Adipocyte (in vitro differentiated cells): ENCODE measurements at regions not wholly inside any gene's neighbourhood (a gene's known extent, or its start where the extent isn't known, plus 50 kb on each side); places are given as distances from the start of the nearest gene placed in this dataset.

Source experiments
- DNase-seq: peaks from one replicate; pipeline ENCODE4 v3.0.0-alpha.2; 2015; ENCODE audit warnings: low read depth
- H3K27me3 ChIP-seq: replicated peaks from 2 replicates; pipeline ENCODE4 v1.7.0; 2013; ENCODE audit warnings: mild to moderate bottlenecking, low read length, moderate library complexity; ENCODE audit not compliant: control insufficient read depth, insufficient read depth
- H3K36me3 ChIP-seq: 2 replicates; pipeline ENCODE4 v1.7.0; 2013; ENCODE audit warnings: low read length, mild to moderate bottlenecking, moderate library complexity; ENCODE audit not compliant: control insufficient read depth, insufficient read depth, severe bottlenecking
- H3K4me1 ChIP-seq: 2 replicates; pipeline ENCODE4 v1.7.0; 2013; ENCODE audit warnings: mild to moderate bottlenecking, low read length, moderate library complexity; ENCODE audit not compliant: control insufficient read depth, insufficient read depth
- H3K4me3 ChIP-seq: 2 replicates; pipeline ENCODE4 v1.7.0; 2013; ENCODE audit warnings: mild to moderate bottlenecking, low read length, moderate library complexity
- H3K9ac ChIP-seq: 2 replicates; pipeline ENCODE4 v1.7.0; 2013; ENCODE audit warnings: mild to moderate bottlenecking, low read length, moderate library complexity
- H3K9me3 ChIP-seq: 2 replicates; pipeline ENCODE4 v1.7.0; 2013; ENCODE audit warnings: mild to moderate bottlenecking, low read length, moderate library complexity; ENCODE audit not compliant: control insufficient read depth

GRCh38 chr10:63987212-63987611 lies 466.0 kb downstream of the REEP3 start:
- no peaks in the 10 kb centered on the region for H3K27me3 ChIP-seq
- no peak overlapping the region for H3K4me3 ChIP-seq

GRCh38 chr10:63994371-63994770 lies 473.2 kb downstream of the REEP3 start:
- Histone ChIP-seq H3K4me3 (no peak overlapping the region), H3K27me3 (no peaks in the 10 kb centered on the region), H3K36me3 (no peaks in the 10 kb centered on the region), H3K4me1 (no peaks in the 10 kb centered on the region), H3K9me3 (peaks cover 11% of the 10 kb centered on the region), H3K9ac (no peak overlapping the region)
- DNase-seq: no peak

More at GRCh38 chr10:63987212-63987611, 466.0 kb downstream of the REEP3 start:
- Histone ChIP-seq H3K4me1 (no peaks in the 10 kb centered on the region), H3K36me3 (no peaks in the 10 kb centered on the region), H3K9ac (no peak overlapping the region), H3K9me3 (peaks cover 15% of the 10 kb centered on the region)
- no peak for DNase-seq

- no peaks in the 10 kb centered on the region for H3K36me3 ChIP-seq
- no peaks in the 10 kb centered on the region for H3K27me3 ChIP-seq
- no peak for DNase-seq
- H3K4me1 ChIP-seq: peaks cover 2% of the 10 kb centered on the region
- no peak overlapping the region for H3K4me3 ChIP-seq
- H3K9me3 ChIP-seq: no peaks in the 10 kb centered on the region
- no peak overlapping the region for H3K9ac ChIP-seq
Measured at GRCh38 chr10:64007157-64007556, 486.0 kb downstream of the REEP3 start.

GRCh38 chr10:64010711-64011110 lies 489.5 kb downstream of the REEP3 start:
- peaks cover 7% of the 10 kb centered on the region for H3K4me1 ChIP-seq
- H3K9me3 ChIP-seq: no peaks in the 10 kb centered on the region
- no peak overlapping the region for H3K9ac ChIP-seq
- no peaks in the 10 kb centered on the region for H3K27me3 ChIP-seq
- H3K4me3 ChIP-seq: no peak overlapping the region
- no peak for DNase-seq
- H3K36me3 ChIP-seq: no peaks in the 10 kb centered on the region

- Histone ChIP-seq H3K27me3 (no peaks in the 10 kb centered on the region), H3K4me3 (no peak overlapping the region), H3K36me3 (no peaks in the 10 kb centered on the region), H3K4me1 (peaks cover 7% of the 10 kb centered on the region), H3K9me3 (no peaks in the 10 kb centered on the region), H3K9ac (no peak overlapping the region)
- DNase-seq: no peak
Measured at GRCh38 chr10:64011912-64012714, 490.9 kb downstream of the REEP3 start.

GRCh38 chr10:64014281-64014680 lies 493.1 kb downstream of the REEP3 start:
- DNase-seq: no peak
- H3K4me3 ChIP-seq: no peak overlapping the region
- no peaks in the 10 kb centered on the region for H3K27me3 ChIP-seq
- H3K9ac ChIP-seq: no peak overlapping the region
- peaks cover 7% of the 10 kb centered on the region for H3K4me1 ChIP-seq
- no peaks in the 10 kb centered on the region for H3K36me3 ChIP-seq
- no peaks in the 10 kb centered on the region for H3K9me3 ChIP-seq

- no peak overlapping the region for H3K9ac ChIP-seq
- H3K4me3 ChIP-seq: no peak overlapping the region
- H3K36me3 ChIP-seq: no peaks in the 10 kb centered on the region
- no peak for DNase-seq
- H3K4me1 ChIP-seq: no peaks in the 10 kb centered on the region
- no peaks in the 10 kb centered on the region for H3K27me3 ChIP-seq
- no peaks in the 10 kb centered on the region for H3K9me3 ChIP-seq
Measured at GRCh38 chr10:64023926-64024470, 502.8 kb downstream of the REEP3 start.

GRCh38 chr10:64033711-64034110 lies 512.5 kb downstream of the REEP3 start:
- no peak overlapping the region for H3K4me3 ChIP-seq
- no peaks in the 10 kb centered on the region for H3K9me3 ChIP-seq
- H3K9ac ChIP-seq: no peak overlapping the region
- peaks cover 9% of the 10 kb centered on the region for H3K4me1 ChIP-seq
- peak; percentile 4 for DNase-seq
- no peaks in the 10 kb centered on the region for H3K36me3 ChIP-seq
- H3K27me3 ChIP-seq: peaks cover 14% of the 10 kb centered on the region

- peaks cover 9% of the 10 kb centered on the region for H3K4me1 ChIP-seq
- peak; percentile 39 for DNase-seq
- no peaks in the 10 kb centered on the region for H3K36me3 ChIP-seq
- no peak overlapping the region for H3K9ac ChIP-seq
- H3K27me3 ChIP-seq: peaks cover 18% of the 10 kb centered on the region
- H3K4me3 ChIP-seq: no peak overlapping the region
- H3K9me3 ChIP-seq: no peaks in the 10 kb centered on the region
Measured at GRCh38 chr10:64036321-64036930, 515.2 kb downstream of the REEP3 start.

GRCh38 chr10:64037071-64037661 lies 516.0 kb downstream of the REEP3 start:
- DNase-seq: no peak
- Histone ChIP-seq H3K36me3 (no peaks in the 10 kb centered on the region), H3K9ac (no peak overlapping the region), H3K27me3 (peaks cover 19% of the 10 kb centered on the region), H3K4me1 (peaks cover 9% of the 10 kb centered on the region), H3K4me3 (no peak overlapping the region), H3K9me3 (no peaks in the 10 kb centered on the region)

GRCh38 chr10:64038107-64038506 lies 516.9 kb downstream of the REEP3 start:
- Histone ChIP-seq H3K9me3 (no peaks in the 10 kb centered on the region), H3K27me3 (peaks cover 21% of the 10 kb centered on the region), H3K9ac (no peak overlapping the region), H3K4me1 (peaks cover 9% of the 10 kb centered on the region), H3K4me3 (no peak overlapping the region), H3K36me3 (no peaks in the 10 kb centered on the region)
- DNase-seq: no peak
